ENCODE measurements at regions not wholly inside any gene's neighbourhood (a gene's known extent, or its start where the extent isn't known, plus 50 kb on each side); places are given as distances from the start of the nearest gene placed in this dataset.
"Not testable (repeated sequence)": the region's sequence is repeated elsewhere in the genome, so short reads cannot be mapped to it uniquely, and the experiment has no call there.

GRCh38 chr7:142569851-142570250 is 179.4 kb upstream of the PRSS1 start:
- DNase-seq (ENCODE audit: low read depth, low spot score) = no peak

GRCh38 chr7:142568435-142569097 is 180.7 kb upstream of the PRSS1 start:
- no peak for DNase-seq (ENCODE audit: low read depth, low spot score)

DNA sequence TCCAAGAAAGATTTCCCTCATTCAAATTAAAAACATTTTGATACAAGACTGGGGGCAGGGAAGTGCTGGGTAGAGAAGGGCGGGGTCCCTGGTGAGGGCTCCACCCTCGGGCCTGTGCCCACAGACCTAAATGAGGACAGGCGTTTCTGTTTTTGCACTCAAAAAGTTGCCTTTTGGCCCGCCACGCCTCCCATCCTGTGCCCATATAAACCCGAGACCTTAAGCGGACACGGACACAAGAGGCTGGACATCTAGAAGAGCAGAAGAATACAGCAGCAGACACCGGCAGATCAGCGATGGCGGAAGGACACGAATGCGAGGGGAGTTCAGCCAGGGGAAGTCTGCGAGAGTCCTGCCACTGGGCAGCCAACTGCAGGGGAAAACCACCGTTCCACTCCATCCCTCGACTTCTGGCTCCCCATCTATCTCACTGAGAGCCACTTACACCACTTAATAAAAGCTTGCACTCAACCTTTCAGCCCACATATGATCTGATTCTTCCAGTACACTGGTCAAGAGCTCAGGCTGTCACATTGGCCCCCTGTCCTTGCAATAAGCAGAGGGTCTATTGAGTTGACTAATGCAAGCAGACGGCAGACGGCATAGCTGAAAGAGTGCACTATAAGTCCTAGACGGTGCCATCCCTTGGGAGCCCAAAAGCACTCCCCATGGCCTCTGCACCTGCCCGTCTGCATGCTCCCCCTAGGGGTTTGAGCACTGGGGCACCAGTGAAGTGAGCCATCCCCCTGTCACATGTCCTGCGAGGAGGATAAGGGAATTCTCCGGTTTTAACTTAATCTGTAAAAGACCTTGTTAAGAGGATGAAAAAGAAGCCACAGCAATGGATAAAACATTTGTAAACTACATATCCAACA is 181.8 kb upstream of the PRSS1 start:
- no peak for DNase-seq (ENCODE audit: low read depth, low spot score)

DNA sequence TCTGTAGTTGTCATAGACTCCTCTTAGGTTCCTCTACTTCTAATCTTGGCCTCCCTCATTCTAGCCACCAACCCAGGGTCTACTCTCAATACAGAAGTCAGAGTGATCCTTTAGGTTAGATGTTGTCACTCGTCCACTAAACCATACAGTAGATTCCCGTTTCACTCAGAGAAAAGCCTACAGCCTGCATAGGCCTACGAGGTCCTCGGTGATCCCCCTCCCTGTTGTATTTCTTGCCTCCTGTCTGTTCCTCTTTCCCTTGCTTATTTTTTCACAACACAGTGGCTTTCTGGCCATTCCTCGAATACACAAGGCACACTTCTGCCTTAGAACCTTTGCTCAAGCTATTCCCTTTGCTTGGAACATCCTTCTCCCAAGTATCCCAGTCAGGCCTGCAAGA is 183.0 kb upstream of the PRSS1 start:
- DNase-seq (ENCODE audit: low read depth, low spot score) = no peak

- not testable (repeated sequence) for DNase-seq (ENCODE audit: low read depth, low spot score)
Measured at GRCh38 chr7:142564125-142564524, 185.1 kb upstream of the PRSS1 start.

DNA sequence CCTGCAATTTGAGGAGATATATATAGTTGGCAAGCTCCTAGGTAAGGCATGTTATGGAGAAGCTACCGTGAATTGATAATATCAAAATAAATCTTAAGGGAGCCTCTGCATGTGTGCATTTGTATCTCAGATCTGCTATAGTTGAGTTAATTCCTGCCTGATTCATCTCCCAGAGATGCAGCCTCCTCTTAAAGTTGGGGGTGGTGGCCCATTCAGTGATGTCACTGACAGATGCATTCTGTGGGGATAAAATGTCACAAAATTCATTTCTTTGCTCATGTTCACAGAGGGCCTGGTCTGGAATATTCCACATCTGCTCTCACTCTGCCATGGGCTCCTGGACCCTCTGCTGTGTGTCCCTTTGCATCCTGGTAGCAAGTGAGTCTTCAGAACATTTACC is 185.8 kb upstream of the PRSS1 start:
- DNase-seq (ENCODE audit: low read depth, low spot score) = no peak

DNA sequence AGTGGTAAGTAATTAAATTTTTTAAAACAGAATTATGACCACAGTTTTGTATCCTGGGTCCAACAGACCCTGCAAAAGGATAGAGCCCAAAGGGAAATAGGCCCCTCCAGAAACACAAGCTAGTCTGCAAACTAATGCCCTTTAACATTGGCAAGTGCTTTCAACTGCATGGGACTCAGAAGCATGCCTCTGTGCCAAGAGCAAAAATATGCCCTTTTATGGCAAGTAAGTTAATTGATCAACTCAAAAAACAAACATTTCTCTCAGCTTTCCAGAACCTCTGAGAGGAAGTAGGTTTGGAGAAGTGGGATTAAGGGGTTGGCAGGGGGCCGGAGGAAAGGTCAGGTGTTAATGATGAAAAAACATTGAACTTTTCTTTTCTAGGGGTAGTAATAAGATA is 186.6 kb upstream of the PRSS1 start:
- no peak for DNase-seq (ENCODE audit: low read depth, low spot score)

GRCh38 chr7:142561396-142561795 is 187.9 kb upstream of the PRSS1 start:
- DNase-seq (ENCODE audit: low read depth, low spot score) = not testable (repeated sequence)

DNA sequence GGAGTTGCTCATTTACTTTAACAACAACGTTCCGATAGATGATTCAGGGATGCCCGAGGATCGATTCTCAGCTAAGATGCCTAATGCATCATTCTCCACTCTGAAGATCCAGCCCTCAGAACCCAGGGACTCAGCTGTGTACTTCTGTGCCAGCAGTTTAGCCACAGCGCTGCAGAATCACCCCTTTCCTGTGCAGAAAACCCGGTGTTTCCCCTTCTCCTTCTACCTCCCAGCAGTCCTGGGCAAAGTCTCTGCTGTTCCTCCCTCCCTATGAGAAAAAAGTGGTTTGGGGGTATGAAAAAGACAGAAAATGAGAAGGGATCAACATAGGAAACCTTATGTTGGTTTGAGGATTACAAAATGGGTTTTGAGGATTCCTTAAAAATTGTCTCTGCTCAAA is 188.5 kb upstream of the PRSS1 start:
- not testable (repeated sequence) for DNase-seq (ENCODE audit: low read depth, low spot score)

DNA sequence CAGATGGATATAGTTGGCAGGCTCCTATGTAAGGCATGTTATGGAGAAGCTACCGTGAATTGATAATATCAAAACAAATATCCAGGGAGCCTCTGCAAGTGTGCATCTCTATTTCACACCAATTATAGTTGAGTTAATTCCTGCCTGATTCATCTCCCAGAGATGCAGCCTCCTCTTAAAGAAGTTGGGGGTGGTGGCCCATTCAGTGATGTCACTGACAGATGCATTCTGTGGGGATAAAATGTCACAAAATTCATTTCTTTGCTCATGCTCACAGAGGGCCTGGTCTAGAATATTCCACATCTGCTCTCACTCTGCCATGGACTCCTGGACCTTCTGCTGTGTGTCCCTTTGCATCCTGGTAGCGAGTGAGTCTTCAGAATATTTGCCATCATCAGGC is 189.1 kb upstream of the PRSS1 start:
- DNase-seq (ENCODE audit: low read depth, low spot score) = no peak

DNA sequence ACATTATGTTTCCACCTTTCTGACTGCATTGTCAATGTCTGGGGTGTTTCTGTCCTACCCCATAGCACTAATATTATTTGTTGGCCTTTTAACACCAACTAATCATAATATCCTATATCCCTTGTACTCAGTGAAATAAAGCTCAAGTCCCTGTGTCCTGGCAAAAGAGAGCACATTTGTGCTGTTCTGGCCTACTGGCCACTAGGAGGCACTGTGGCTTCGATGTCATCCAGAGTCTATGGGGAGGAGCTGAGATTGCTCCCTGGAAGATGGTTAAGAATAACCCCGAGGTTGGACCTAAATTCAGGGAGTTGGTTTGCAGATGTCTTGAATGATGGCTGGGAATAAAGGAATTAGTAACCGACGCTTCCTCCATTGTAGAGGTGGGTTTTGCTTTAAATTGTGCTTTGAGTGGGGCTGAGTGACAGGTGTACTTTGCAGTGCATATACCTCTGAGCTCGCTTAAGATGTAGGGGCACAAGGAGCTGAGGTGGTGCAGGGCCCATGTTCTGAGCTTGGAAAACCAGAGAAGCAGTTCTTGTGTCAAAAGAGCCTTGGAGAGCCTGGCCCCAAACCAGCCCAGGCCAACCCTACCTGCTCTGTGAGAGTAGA is 191.2 kb upstream of the PRSS1 start:
- peak; percentile 30 for DNase-seq (ENCODE audit: low read depth, low spot score)

GRCh38 chr7:142556740-142557139 is 192.5 kb upstream of the PRSS1 start:
- DNase-seq (ENCODE audit: low read depth, low spot score) = peak; percentile 67

GRCh38 chr7:142554560-142555532 is 194.4 kb upstream of the PRSS1 start:
- no peak for DNase-seq (ENCODE audit: low read depth, low spot score)

DNA sequence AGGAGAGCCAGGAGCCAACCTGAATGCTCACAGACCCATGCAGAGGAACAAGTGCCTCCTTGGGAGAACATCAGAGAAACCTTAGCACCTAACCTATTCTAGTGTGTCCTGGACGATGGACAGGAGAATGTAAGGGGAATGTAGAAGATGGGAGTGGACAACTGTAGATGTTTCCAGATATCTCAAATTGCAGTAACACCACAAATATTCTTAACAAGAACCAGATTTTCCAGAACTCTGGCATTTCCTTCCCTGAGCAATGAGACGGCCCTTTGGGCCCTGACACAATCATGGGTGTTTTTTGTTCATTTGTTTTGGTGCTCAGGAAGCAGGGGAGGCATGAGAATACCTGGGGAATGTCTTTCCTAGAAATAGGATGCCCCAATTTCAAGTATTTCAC is 196.1 kb upstream of the PRSS1 start:
- no peak for DNase-seq (ENCODE audit: low read depth, low spot score)

- DNase-seq (ENCODE audit: low read depth, low spot score) = no peak
Measured at GRCh38 chr7:142548978-142549377, 200.3 kb upstream of the PRSS1 start.

DNA sequence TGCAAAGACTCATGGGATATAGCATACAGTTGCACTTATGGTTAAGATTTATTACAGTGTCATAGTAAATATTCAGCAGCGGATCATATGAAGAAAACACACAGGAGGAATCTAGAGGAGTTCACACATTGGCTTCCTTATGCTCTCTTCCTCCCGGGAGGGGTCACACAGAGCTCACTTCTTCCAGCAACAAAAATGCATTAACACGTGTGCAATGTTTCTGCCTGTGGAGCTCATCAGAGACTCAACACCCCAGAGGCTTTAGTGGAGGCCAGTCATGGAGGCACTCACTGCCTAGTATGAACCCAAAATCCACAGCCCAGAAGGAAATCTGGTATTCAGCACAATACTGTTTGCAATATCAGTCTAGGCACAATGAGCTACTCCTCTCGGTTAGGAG is 202.8 kb upstream of the PRSS1 start:
- DNase-seq (ENCODE audit: low read depth, low spot score) = no peak

DNA sequence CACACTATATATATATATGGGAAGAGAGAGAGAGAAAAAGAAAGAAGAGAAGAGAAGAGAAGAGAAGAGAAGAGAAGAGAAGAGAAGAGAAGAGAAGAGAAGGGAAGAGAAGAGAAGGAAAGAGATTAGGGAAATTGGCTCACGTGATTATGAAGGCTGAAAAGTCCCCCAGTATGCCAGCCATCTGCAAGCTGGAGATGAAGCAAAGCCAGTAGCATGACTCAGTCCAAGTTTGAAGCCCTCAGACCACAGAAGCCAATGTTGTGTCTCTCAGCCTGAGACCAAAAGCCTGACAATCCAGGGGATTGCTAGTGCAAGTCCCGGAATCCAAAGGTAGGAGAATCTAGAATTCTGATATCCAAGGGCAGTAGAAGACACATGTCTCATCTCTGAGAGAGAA is 206.3 kb upstream of the PRSS1 start:
- DNase-seq (ENCODE audit: low read depth, low spot score) = no peak

DNA sequence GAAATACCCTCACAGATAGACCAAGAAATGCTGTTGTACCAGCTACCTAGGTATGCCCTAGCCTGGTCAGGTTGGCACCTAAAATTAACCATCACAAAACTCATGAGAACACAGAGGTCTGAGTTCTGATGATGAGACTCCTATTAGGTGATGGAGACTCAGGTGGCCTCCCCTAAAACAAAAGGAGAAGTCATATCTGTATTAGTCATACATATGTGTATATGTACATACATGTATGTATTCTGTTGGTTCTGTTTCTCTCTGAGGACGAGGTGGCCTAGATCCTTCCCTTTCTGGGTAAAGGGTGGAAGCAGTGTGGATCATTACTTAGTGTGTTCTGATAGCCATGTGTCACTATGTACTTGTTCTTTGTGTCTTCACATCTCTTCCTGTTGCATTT is 207.2 kb upstream of the PRSS1 start:
- no peak for DNase-seq (ENCODE audit: low read depth, low spot score)

DNA sequence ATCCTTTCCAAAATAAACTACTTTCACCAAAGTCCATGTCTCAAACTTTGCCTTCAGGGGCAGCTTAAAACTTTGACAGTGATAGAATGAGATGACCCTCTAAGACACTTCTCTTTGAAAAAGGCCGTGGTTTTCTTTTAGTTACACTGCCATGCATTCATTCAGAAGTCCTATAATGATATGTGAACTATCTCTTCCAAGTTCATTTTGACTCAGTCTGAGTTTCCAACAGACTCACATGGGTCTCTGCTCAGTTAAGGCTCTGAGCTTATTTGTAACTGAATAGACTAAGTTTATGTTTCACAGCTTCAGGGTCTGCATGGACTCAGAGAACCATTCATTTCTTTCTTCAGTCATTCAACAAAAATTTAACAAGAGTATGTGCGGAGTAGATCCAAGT is 208.9 kb upstream of the PRSS1 start:
- no peak for DNase-seq (ENCODE audit: low read depth, low spot score)

DNA sequence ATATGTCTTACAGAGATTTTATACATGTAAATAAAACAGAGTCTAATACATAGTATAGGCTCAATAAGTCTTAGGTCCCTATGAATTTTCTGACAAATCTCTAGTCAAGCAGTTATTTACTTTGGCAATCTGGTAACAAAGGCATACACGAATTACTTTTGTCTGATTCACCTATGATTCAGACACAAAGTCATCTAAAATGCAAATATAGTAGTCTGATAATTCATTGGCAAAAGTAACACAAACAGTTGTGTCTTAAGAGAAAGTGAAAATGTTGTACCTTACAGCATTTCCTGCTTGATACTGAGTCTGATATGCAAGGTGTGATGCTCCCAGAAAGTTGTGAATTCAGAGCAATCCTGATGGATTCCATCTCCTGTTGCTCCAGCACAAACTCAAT is 209.4 kb upstream of the PRSS1 start:
- DNase-seq (ENCODE audit: low read depth, low spot score) = no peak

- no peak for DNase-seq (ENCODE audit: low read depth, low spot score)
Measured at GRCh38 chr7:142537760-142538159, 211.5 kb upstream of the PRSS1 start.
